Breast epithelium (tissue), 3 donors: ENCODE measurements at regions not wholly inside any gene's neighbourhood (a gene's known extent, or its start where the extent isn't known, plus 50 kb on each side); places are given as distances from the start of the nearest gene placed in this dataset.

ENCODE experiments used
- CTCF ChIP-seq, 3 donors: fragments of 450-650 bp; IDR thresholded peaks; one replicate each; pipeline ENCODE4 v1.5.1; 2016 to 2017; ENCODE audit warnings: antibody characterized with exemption in 3 of 3, mild to moderate bottlenecking in 3 of 3, moderate library complexity in 3 of 3
- POLR2AphosphoS5 ChIP-seq, 3 donors: sonication (generic); formaldehyde crosslinking; IDR thresholded peaks; one replicate each; pipeline ENCODE4 v1.6.1; 2017; ENCODE audit warnings: antibody characterized with exemption in 3 of 3

DNA sequence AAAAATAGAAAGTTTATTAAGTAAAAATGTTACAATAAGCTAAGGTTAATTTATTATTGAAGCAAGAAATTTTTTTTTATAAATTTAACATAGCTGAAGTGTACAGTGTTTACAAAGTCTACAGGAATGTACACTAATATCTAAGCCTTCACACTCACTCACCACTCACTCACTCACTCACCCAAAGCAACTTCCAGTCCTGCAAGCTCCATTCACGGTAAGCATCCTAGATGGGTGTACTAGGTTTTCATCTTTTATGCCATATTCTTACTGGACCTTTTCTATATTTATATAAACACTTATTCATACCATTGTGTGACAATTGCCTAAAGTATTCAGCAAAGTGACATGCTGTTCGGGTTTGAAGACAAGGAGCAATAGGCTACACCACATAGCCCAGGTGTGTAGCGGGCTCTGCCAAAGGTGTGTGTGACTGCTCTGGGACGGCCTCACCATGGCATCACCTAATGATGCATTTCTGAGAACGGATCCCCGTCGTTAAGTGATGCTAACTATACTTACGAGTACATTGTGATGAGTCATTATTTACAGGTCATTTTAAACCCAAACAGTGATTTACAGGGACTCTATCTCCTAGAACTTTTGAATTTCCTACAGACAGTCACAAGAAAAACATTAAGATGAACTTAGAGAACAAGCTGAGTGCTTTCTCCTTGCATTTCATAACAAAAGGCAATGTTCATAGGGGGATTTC, 76.3 kb upstream of the ID2 start:
- TF ChIP-seq CTCF (IDR thresholded peaks at IDR 0.05), result no peak
- TF ChIP-seq POLR2AphosphoS5 (IDR thresholded peaks at IDR 0.05), result no peak
